ENCODE measurements at regions not wholly inside any gene's neighbourhood (a gene's known extent, or its start where the extent isn't known, plus 50 kb on each side); places are given as distances from the start of the nearest gene placed in this dataset.

DNA sequence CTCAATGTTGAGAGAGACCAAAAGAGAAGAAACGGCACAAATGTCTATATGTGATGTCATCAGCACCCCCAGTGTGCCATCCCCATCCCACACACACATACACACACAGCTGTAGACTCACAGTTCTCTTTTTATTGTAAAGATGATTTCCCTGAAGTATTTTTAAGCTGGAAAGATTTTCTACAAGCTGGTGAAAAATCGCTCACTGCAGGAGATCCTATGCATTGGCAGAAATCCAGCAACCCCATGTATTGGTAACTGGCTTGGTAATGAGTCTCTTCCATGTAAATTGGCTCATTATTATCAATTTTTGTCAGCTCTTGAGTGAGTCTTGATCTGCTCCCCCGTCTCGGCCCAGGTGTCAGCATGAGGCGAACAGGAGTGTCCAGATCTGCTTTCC lies 107.1 kb upstream of the UQCRFS1 start:
- no TSS peak for BruUV-seq (replicated peaks)
- Histone ChIP-seq H3K79me2 (ENCODE audit: insufficient read depth, low read length) (no peaks in the 10 kb centered on the region), H3K36me3 (ENCODE audit: control insufficient read depth in 1 of 2, insufficient read depth in 2 of 2, low read length in 2 of 2) (no peaks in the 10 kb centered on the region), H3K9ac (ENCODE audit: low read length) (no peak overlapping the region), H3K9me2 (ENCODE audit: insufficient read depth) (no peaks in the 10 kb centered on the region), H3K4me1 (ENCODE audit: control insufficient read depth in 1 of 2, insufficient read depth in 2 of 2, low read length in 2 of 2) (no peaks in the 10 kb centered on the region), H3K27ac (ENCODE audit: low read depth, low read length) (no peak overlapping the region), H3K9me3 (ENCODE audit: control insufficient read depth in 1 of 2, insufficient read depth in 1 of 2, low read depth in 1 of 2, low read length in 2 of 2) (no peaks in the 10 kb centered on the region), H3K4me2 (ENCODE audit: low read length) (no peak overlapping the region), H2AFZ (ENCODE audit: low read depth, low read length, poor library complexity, severe bottlenecking) (no peak overlapping the region), H4K20me1 (ENCODE audit: insufficient read depth) (no peaks in the 10 kb centered on the region), H3K27me3 (ENCODE audit: insufficient read depth, low read length) (peaks cover 38% of the 10 kb centered on the region), H3K4me3 (replicated peaks in 1 of 2; ENCODE audit: low read depth in 1 of 2, low read length in 2 of 2) (no peak overlapping the region)
- no peak for ATAC-seq
- ChIA-PET RAD21 (ENCODE audit: low non-redundant PET in 1 of 2, low total read pairs in 2 of 2, uncharacterized antibody in 2 of 2, unreplicated experiment in 2 of 2) (no interaction called here), POLR2A (no interaction called here), CTCF (no interaction called here)
- TF ChIP-seq SP1 (IDR thresholded peaks at IDR 0.05; ENCODE audit: low read depth) = no peak
- no peak for TF ChIP-seq FOSL1 (IDR thresholded peaks at IDR 0.05; ENCODE audit: low read depth)
- TF ChIP-seq, protein P1, sequence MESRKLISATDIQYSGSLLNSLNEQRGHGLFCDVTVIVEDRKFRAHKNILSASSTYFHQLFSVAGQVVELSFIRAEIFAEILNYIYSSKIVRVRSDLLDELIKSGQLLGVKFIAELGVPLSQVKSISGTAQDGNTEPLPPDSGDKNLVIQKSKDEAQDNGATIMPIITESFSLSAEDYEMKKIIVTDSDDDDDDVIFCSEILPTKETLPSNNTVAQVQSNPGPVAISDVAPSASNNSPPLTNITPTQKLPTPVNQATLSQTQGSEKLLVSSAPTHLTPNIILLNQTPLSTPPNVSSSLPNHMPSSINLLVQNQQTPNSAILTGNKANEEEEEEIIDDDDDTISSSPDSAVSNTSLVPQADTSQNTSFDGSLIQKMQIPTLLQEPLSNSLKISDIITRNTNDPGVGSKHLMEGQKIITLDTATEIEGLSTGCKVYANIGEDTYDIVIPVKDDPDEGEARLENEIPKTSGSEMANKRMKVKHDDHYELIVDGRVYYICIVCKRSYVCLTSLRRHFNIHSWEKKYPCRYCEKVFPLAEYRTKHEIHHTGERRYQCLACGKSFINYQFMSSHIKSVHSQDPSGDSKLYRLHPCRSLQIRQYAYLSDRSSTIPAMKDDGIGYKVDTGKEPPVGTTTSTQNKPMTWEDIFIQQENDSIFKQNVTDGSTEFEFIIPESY (IDR thresholded peaks at IDR 0.05; ENCODE audit: extremely low read depth, insufficient replicate concordance, low read length) = no peak
- TF ChIP-seq SRF (IDR thresholded peaks at IDR 0.05; ENCODE audit: low read depth) = no peak
- TF ChIP-seq ZFX (IDR thresholded peaks at IDR 0.05) = no peak
- TF ChIP-seq SIN3A (IDR thresholded peaks at IDR 0.05; ENCODE audit: low read depth) = no peak
- TF ChIP-seq YY1 (IDR thresholded peaks at IDR 0.05; ENCODE audit: extremely low read depth, insufficient replicate concordance, low read depth, low read length) = no peak
- intact Hi-C loops (cut with micrococcal nuclease) = no loop called here
- no peak for DNase-seq (ENCODE audit: low read depth, low spot score)

DNA sequence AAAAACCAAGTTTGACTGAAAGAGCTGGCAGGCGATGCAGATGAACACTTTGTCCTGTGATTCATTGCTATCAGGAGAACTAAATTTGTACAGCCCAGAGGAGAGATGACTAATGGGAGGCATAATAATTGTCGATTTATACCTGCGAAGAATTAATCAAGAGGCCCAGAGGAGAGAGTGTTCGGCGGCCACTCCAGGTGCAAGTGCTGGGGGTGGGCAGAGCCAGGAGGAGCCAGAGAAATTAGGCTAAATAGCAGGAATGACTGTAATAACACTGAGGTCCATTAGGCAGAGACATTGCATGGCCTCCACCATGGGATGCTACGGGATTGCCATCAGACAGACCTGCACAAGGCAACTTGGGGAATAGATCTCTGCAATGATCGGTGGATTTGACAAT lies 107.7 kb upstream of the UQCRFS1 start:
- CTCF ChIA-PET = no interaction called here
- DNase-seq (ENCODE audit: low read depth, low spot score) (no peak), ATAC-seq (no peak)
- Histone ChIP-seq H3K4me1 (ENCODE audit: control insufficient read depth in 1 of 2, insufficient read depth in 2 of 2, low read length in 2 of 2) (no peaks in the 10 kb centered on the region), H3K9me3 (ENCODE audit: control insufficient read depth in 1 of 2, insufficient read depth in 1 of 2, low read depth in 1 of 2, low read length in 2 of 2) (no peaks in the 10 kb centered on the region), H3K4me2 (ENCODE audit: low read length) (no peak overlapping the region), H3K27me3 (ENCODE audit: insufficient read depth, low read length) (peaks cover 38% of the 10 kb centered on the region), H3K27ac (ENCODE audit: low read depth, low read length) (no peak overlapping the region), H4K20me1 (ENCODE audit: insufficient read depth) (no peaks in the 10 kb centered on the region), H3K36me3 (ENCODE audit: control insufficient read depth in 1 of 2, insufficient read depth in 2 of 2, low read length in 2 of 2) (no peaks in the 10 kb centered on the region), H3K9me2 (ENCODE audit: insufficient read depth) (no peaks in the 10 kb centered on the region), H3K79me2 (ENCODE audit: insufficient read depth, low read length) (no peaks in the 10 kb centered on the region), H3K9ac (ENCODE audit: low read length) (no peak overlapping the region), H2AFZ (ENCODE audit: low read depth, low read length, poor library complexity, severe bottlenecking) (no peak overlapping the region), H3K4me3 (replicated peaks in 1 of 2; ENCODE audit: low read depth in 1 of 2, low read length in 2 of 2) (no peak overlapping the region)
- RAD21 ChIA-PET (ENCODE audit: low non-redundant PET in 1 of 2, low total read pairs in 2 of 2, uncharacterized antibody in 2 of 2, unreplicated experiment in 2 of 2) = no interaction called here
- BruUV-seq (replicated peaks) = no TSS peak
- POLR2A ChIA-PET = no interaction called here
- intact Hi-C loops (cut with micrococcal nuclease) = no loop called here
- TF ChIP-seq ELF1 (IDR thresholded peaks at IDR 0.05; ENCODE audit: borderline replicate concordance, low read depth) (no peak), FOSL1 (IDR thresholded peaks at IDR 0.05; ENCODE audit: low read depth) (no peak), SP1 (IDR thresholded peaks at IDR 0.05; ENCODE audit: low read depth) (no peak)
- TF ChIP-seq, protein P2, sequence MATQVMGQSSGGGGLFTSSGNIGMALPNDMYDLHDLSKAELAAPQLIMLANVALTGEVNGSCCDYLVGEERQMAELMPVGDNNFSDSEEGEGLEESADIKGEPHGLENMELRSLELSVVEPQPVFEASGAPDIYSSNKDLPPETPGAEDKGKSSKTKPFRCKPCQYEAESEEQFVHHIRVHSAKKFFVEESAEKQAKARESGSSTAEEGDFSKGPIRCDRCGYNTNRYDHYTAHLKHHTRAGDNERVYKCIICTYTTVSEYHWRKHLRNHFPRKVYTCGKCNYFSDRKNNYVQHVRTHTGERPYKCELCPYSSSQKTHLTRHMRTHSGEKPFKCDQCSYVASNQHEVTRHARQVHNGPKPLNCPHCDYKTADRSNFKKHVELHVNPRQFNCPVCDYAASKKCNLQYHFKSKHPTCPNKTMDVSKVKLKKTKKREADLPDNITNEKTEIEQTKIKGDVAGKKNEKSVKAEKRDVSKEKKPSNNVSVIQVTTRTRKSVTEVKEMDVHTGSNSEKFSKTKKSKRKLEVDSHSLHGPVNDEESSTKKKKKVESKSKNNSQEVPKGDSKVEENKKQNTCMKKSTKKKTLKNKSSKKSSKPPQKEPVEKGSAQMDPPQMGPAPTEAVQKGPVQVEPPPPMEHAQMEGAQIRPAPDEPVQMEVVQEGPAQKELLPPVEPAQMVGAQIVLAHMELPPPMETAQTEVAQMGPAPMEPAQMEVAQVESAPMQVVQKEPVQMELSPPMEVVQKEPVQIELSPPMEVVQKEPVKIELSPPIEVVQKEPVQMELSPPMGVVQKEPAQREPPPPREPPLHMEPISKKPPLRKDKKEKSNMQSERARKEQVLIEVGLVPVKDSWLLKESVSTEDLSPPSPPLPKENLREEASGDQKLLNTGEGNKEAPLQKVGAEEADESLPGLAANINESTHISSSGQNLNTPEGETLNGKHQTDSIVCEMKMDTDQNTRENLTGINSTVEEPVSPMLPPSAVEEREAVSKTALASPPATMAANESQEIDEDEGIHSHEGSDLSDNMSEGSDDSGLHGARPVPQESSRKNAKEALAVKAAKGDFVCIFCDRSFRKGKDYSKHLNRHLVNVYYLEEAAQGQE (IDR thresholded peaks at IDR 0.05; ENCODE audit: low read depth) = no peak
- TF ChIP-seq, protein P1 (IDR thresholded peaks at IDR 0.05; ENCODE audit: extremely low read depth, insufficient replicate concordance, low read length) = no peak
- TF ChIP-seq, protein P3, sequence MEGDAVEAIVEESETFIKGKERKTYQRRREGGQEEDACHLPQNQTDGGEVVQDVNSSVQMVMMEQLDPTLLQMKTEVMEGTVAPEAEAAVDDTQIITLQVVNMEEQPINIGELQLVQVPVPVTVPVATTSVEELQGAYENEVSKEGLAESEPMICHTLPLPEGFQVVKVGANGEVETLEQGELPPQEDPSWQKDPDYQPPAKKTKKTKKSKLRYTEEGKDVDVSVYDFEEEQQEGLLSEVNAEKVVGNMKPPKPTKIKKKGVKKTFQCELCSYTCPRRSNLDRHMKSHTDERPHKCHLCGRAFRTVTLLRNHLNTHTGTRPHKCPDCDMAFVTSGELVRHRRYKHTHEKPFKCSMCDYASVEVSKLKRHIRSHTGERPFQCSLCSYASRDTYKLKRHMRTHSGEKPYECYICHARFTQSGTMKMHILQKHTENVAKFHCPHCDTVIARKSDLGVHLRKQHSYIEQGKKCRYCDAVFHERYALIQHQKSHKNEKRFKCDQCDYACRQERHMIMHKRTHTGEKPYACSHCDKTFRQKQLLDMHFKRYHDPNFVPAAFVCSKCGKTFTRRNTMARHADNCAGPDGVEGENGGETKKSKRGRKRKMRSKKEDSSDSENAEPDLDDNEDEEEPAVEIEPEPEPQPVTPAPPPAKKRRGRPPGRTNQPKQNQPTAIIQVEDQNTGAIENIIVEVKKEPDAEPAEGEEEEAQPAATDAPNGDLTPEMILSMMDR (IDR thresholded peaks at IDR 0.05 in 2 of 3, conservative IDR thresholded peaks at IDR 0.05 in 1 of 3; ENCODE audit: borderline replicate concordance in 1 of 3, insufficient read depth in 1 of 3, low read depth in 2 of 3, low read length in 2 of 3) = no peak
